GM18505 (cell line): ENCODE measurements at regions not wholly inside any gene's neighbourhood (a gene's known extent, or its start where the extent isn't known, plus 50 kb on each side); places are given as distances from the start of the nearest gene placed in this dataset.

Source experiments
- ATAC-seq: cut with Tn5 transposase; IDR thresholded peaks from one replicate; pipeline ENCODE4 v1.9.1; 2021; ENCODE audit not compliant: unreplicated experiment
- POLR2A ChIP-seq: IDR thresholded peaks from 4 replicates; pipeline ENCODE4 v1.6.1; 2011; ENCODE audit warnings: borderline replicate concordance; ENCODE audit not compliant: insufficient read depth, insufficient read length; ENCODE audit errors: extremely low read depth

DNA sequence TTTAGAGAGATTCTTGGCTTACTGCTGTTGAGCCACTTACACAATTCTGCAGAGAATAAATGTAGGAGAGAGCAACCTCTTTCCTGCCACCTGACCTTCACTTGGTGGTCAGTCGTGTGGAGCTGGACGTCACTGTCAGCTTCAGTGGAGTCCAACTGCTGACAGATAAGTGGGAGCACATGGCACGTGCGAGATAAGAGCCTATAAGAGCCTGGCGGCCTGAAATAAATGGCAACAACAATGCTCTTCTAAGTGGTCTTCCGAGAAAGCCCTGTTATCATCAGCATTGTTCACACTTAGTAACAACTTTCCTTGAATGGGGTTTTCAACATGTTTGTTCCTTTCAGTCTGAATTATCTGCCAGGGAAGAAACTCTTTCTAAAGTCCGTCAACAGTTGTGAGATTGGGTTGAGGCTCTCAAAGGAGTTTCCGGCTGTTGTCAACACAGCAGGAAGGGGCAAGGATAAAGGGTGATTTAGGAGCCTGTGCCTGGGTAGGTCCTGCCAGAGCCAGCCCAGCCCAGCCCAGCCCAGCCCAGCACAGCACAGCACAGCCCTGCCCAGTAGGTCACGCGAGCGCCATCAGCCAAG is 57.2 kb upstream of the RUNX1 start:
- no peak for TF ChIP-seq POLR2A
- no peak for ATAC-seq

DNA sequence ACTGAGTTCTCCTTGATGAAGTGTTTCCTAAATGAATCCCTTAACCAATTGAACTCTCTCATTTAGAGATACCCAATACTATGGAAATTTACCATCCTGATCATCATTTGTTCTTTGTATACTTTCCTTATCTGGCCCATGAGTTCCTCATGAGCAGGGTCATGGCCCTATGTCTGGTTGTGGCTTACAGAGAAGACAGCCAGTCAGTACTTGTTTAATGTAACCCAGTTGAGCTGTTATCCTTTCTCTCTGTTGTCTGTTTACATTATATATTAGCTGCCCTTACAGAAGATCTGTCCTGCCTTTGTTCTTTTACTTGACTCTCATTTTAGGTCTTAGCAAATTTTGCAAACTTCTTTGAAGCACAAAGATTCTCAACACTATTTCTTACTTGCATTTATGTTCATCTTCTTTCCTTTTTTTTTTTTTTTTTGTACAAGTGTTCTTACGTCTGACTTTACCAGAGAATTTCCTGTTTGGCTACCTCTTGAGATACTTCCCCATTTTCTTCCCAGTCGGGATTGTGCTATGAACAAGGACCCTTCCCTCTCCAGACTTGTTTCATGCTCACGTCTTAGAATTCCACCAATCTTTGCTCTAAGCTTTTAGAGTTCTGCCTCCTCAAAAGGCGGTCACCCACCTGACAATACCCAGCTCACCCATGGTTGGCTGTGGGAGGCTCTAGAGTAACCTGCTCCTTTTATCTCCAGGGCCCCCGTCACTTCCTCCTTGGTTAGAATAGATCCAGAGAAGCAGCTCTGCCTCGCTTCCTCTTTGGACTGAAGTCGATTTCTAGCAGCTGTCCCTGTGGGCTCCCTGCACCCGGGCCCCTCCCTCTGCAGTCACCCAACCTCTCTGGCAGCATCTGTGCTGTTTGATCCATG is 53.6 kb upstream of the RUNX1 start:
- no peak for TF ChIP-seq POLR2A
- no peak for ATAC-seq

DNA sequence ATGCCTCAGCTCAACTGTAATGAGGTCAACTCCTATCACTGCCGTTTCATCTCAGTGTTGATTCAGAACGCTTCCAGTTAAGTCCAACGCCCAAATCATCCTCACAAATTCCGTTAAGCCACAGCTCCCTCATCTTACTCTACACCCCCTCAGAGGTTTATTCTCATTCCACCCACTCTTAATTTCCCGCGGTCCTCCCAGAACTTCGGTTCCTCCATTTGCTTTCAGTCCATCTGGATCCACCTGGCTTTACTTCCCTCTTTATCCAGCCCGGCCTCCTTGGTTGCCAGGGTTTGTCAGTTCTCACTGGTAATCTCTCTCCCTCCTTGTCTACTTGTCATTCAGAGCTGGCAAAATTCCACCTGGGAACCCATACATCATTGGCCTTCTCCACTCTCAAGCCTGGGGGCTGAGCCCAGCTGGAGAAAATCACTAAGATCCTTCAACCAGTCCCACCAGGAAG is 51.3 kb upstream of the RUNX1 start:
- ATAC-seq: no peak

DNA sequence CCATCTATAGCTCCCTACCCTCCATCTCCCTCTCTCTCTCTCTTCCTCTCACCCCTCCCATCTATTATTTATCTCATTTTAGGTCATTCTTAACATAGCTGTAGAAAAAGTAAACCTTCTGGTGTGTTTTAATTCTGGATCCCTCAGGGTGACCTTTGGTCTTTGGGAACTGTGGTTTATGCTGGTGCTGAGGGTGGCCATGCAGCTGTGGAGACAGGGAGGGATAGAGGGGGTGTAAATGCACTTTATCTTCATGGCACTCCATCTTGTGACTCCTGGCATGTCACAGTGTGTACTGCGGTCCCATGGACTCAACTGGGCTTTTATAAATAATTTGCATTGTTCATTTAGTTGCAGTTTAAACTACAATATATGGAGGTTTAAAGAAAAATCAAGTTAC is 50.2 kb upstream of the RUNX1 start:
- no peak for TF ChIP-seq POLR2A
- no peak for ATAC-seq

More for the DNA sequence above, 51.3 kb upstream of the RUNX1 start:
- no peak for TF ChIP-seq POLR2A
